HEK293T (cell line): ENCODE measurements at regions not wholly inside any gene's neighbourhood (a gene's known extent, or its start where the extent isn't known, plus 50 kb on each side); places are given as distances from the start of the nearest gene placed in this dataset.

ENCODE experiments used
- BHLHE40 ChIP-seq: fragments of 450-650 bp; IDR thresholded peaks from 2 replicates; pipeline ENCODE4 v1.6.1; 2016; ENCODE audit warnings: mild to moderate bottlenecking, moderate library complexity, borderline replicate concordance
- ELF4 ChIP-seq: fragments of 450-650 bp; IDR thresholded peaks from 2 replicates; pipeline ENCODE4 v1.6.1; 2017; ENCODE audit warnings: antibody characterized with exemption
- FOXK2 ChIP-seq: fragments of 450-650 bp; IDR thresholded peaks from 2 replicates; pipeline ENCODE4 v1.6.1; 2016; ENCODE audit warnings: mild to moderate bottlenecking
- FOXM1 ChIP-seq: fragments of 450-650 bp; IDR thresholded peaks from 2 replicates; pipeline ENCODE4 v1.6.1; 2017; ENCODE audit warnings: mild to moderate bottlenecking, borderline replicate concordance
- HDGF ChIP-seq: fragments of 450-650 bp; IDR thresholded peaks from 2 replicates; pipeline ENCODE4 v1.6.1; 2017; ENCODE audit warnings: antibody characterized with exemption, borderline replicate concordance
- SP1 ChIP-seq: fragments of 450-650 bp; IDR thresholded peaks from 2 replicates; pipeline ENCODE4 v1.6.1; 2017

DNA sequence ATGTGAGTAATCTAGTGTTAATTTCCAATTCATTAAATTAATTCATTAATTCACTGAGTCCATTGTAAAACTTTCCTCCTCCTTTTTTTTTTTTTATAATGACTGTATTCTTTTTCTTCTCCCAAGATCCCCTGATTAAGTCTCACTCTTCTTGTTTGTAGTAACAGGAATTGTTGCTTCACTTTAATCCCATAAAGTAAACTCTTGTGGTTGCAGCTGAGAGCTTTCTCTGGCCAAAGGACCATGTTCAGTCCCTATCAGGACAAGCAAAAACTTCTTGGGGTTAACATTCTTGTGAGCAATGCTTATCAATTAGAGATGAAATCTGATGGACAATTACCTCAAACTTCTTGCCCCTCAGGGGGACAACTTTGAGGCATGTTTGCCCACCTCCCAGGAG lies 400.2 kb upstream of the SPHKAP start:
- TF ChIP-seq SP1 (no peak), FOXK2 (no peak), HDGF (no peak), FOXM1 (no peak), ELF4 (no peak), BHLHE40 (no peak)
